HCT116 (cell line): ENCODE measurements at regions not wholly inside any gene's neighbourhood (a gene's known extent, or its start where the extent isn't known, plus 50 kb on each side); places are given as distances from the start of the nearest gene placed in this dataset.

Source experiments
- ATAC-seq: fragments of 200-7000 bp; cut with Tn5 transposase; 2 replicates; pipeline ENCODE4 v1.9.1; 2020; ENCODE audit warnings: mild to moderate bottlenecking, moderate library complexity
- BruUV-seq: library from RNA; stranded (reverse); fragments of 400-500 nt; replicated peaks from 2 replicates; lab custom pipeline; 2021; lab: Mats Ljungman, UMichigan
- CTCF ChIA-PET: fragments of 300-600 bp; sonication (Branson Sonifier 250); formaldehyde crosslinking; loops from one replicate; lab custom pipeline; 2021; ENCODE audit warnings: antibody characterized with exemption; lab: Charles Lee
- POLR2A ChIA-PET: fragments of 300-600, 350-600 bp; sonication (Branson Sonifier 250); formaldehyde crosslinking; loops from one replicate; lab custom pipeline; 2021; ENCODE audit warnings: antibody characterized with exemption; lab: Charles Lee
- RAD21 ChIA-PET, 2 experiments: fragments of 300-600 bp; sonication (Branson Sonifier 250); formaldehyde crosslinking; loops; one replicate each; lab custom pipeline; 2023; ENCODE audit warnings: low total read pairs in 2 of 2; ENCODE audit not compliant: uncharacterized antibody in 2 of 2, unreplicated experiment in 2 of 2, low non-redundant PET in 1 of 2; lab: Charles Lee
- DNase-seq: peaks from one replicate; pipeline ENCODE4 v3.0.0-alpha.2; 2010; ENCODE audit warnings: low read depth, low spot score
- H2AFZ ChIP-seq: fragments of 200-600 bp; shearing (Covaris generic), sonication (generic); 2 replicates; pipeline ENCODE4 v1.6.1; 2017; ENCODE audit warnings: low read depth, mixed run types, mixed read lengths, antibody characterized with exemption, low read length; ENCODE audit not compliant: poor library complexity, severe bottlenecking
- H3K27ac ChIP-seq: 2 replicates; pipeline ENCODE4 v1.5.1; 2012; ENCODE audit warnings: low read depth, low read length
- H3K27me3 ChIP-seq: fragments of 200-600 bp; sonication (generic); 2 replicates; pipeline ENCODE4 v1.6.1; 2016; ENCODE audit warnings: mixed run types, low read length, mixed read lengths; ENCODE audit not compliant: insufficient read depth
- H3K36me3 ChIP-seq, 2 experiments: fragments of 200-500 bp in 1 of 2; fragments of 200-600 bp in 1 of 2; sonication (Bioruptor generic) in 1 of 2; sonication (generic) in 1 of 2; 2 replicates each; pipeline versions ENCODE4 v1.5.1 to v1.6.1; 2014 to 2016; ENCODE audit warnings: low read length in 2 of 2, inconsistent platforms in 1 of 2, mixed read lengths in 1 of 2, mixed run types in 1 of 2; ENCODE audit not compliant: insufficient read depth in 2 of 2, control insufficient read depth in 1 of 2
- H3K4me1 ChIP-seq, 2 experiments: fragments of 200-600 bp in 1 of 2; sonication (generic) in 1 of 2; 2 replicates each; pipeline versions ENCODE4 v1.5.1 to v1.6.1; 2012 to 2017; ENCODE audit warnings: low read length in 2 of 2, inconsistent platforms in 1 of 2, mild to moderate bottlenecking in 1 of 2, mixed read lengths in 1 of 2, mixed run types in 1 of 2, moderate library complexity in 1 of 2; ENCODE audit not compliant: insufficient read depth in 2 of 2, control insufficient read depth in 1 of 2
- H3K4me2 ChIP-seq: fragments of 200-600 bp; sonication (generic); 2 replicates; pipeline ENCODE4 v1.6.1; 2017; ENCODE audit warnings: mixed run types, low read length, mixed read lengths
- H3K4me3 ChIP-seq, 2 experiments: fragments of 200-600 bp in 1 of 2; sonication (generic) in 1 of 2; replicated peaks in 1 of 2; 2 replicates each; pipeline ENCODE4 v1.5.1; 2011 to 2016; ENCODE audit warnings: low read length in 2 of 2, control low read depth in 1 of 2, low read depth in 1 of 2, mild to moderate bottlenecking in 1 of 2, mixed read lengths in 1 of 2, mixed run types in 1 of 2
- H3K79me2 ChIP-seq: fragments of 200-600 bp; sonication (generic); 2 replicates; pipeline ENCODE4 v1.6.1; 2017; ENCODE audit warnings: mild to moderate bottlenecking, mixed run types, low read length, moderate library complexity, mixed read lengths; ENCODE audit not compliant: insufficient read depth
- H3K9ac ChIP-seq: fragments of 200-600 bp; sonication (generic); 2 replicates; pipeline ENCODE4 v1.6.1; 2016; ENCODE audit warnings: low read length, mixed read lengths
- H3K9me2 ChIP-seq: fragments of 200-600 bp; sonication (generic), shearing (Covaris generic); 2 replicates; pipeline ENCODE4 v1.6.1; 2017; ENCODE audit warnings: mixed run types, mild to moderate bottlenecking, moderate library complexity; ENCODE audit not compliant: insufficient read depth
- H3K9me3 ChIP-seq, 2 experiments: fragments of 200-500 bp in 1 of 2; fragments of 200-600 bp in 1 of 2; sonication (Bioruptor generic) in 1 of 2; sonication (generic) in 1 of 2; 2 replicates each; pipeline ENCODE4 v1.6.1; 2014 to 2017; ENCODE audit warnings: low read length in 2 of 2, mixed read lengths in 2 of 2, inconsistent platforms in 1 of 2, low read depth in 1 of 2, mild to moderate bottlenecking in 1 of 2, mixed run types in 1 of 2, moderate library complexity in 1 of 2; ENCODE audit not compliant: control insufficient read depth in 1 of 2, insufficient read depth in 1 of 2
- H4K20me1 ChIP-seq: fragments of 200-600 bp; sonication (generic), shearing (Covaris generic); 2 replicates; pipeline ENCODE4 v1.6.1; 2017; ENCODE audit warnings: mixed run types, mild to moderate bottlenecking, moderate library complexity; ENCODE audit not compliant: insufficient read depth
- EGR1 ChIP-seq: IDR thresholded peaks from 2 replicates; pipeline ENCODE4 v1.6.1; 2012; ENCODE audit warnings: low read depth
- EZH2phosphoT487 ChIP-seq: fragments of 200-600 bp; IDR thresholded peaks from 2 replicates; pipeline ENCODE4 v1.6.1; 2018; ENCODE audit warnings: antibody characterized with exemption, borderline replicate concordance
- FOSL1 ChIP-seq: IDR thresholded peaks from 2 replicates; pipeline ENCODE4 v1.6.1; 2012; ENCODE audit warnings: low read depth
- JUND ChIP-seq: IDR thresholded peaks from 2 replicates; pipeline ENCODE4 v1.6.1; 2012
- MAX ChIP-seq: IDR thresholded peaks from 2 replicates; pipeline ENCODE4 v1.6.1; 2012
- POLR2AphosphoS5 ChIP-seq: IDR thresholded peaks from 2 replicates; pipeline ENCODE4 v1.6.1; 2011; ENCODE audit warnings: mild to moderate bottlenecking, low read depth, low read length, moderate library complexity
- SRF ChIP-seq: IDR thresholded peaks from 2 replicates; pipeline ENCODE4 v1.6.1; 2012; ENCODE audit warnings: low read depth
- YY1 ChIP-seq: IDR thresholded peaks from 2 replicates; pipeline ENCODE4 v1.6.1; 2011; ENCODE audit warnings: low read length, low read depth, moderate library complexity, mild to moderate bottlenecking; ENCODE audit not compliant: insufficient replicate concordance; ENCODE audit errors: extremely low read depth
- ZFX ChIP-seq: fragments of 450-650 bp; IDR thresholded peaks from 2 replicates; pipeline ENCODE4 v1.6.1; 2017
- ZNF274 ChIP-seq: fragments of 200-500 bp; sonication (Bioruptor generic); IDR thresholded peaks from 2 replicates; pipeline ENCODE4 v1.6.1; 2014; ENCODE audit warnings: mild to moderate bottlenecking, low read depth, low read length, inconsistent platforms
- intact Hi-C: fragments of 100-400 bp; cut with micrococcal nuclease; formaldehyde crosslinking; loops from 2 replicates; pipeline ENCODE4 v1.10.0; 2022
- TF ChIP-seq, protein P1 (sequence below): IDR thresholded peaks from 2 replicates; pipeline ENCODE4 v1.6.1; 2012; ENCODE audit warnings: low read depth
- TF ChIP-seq, protein P2 (sequence below): IDR thresholded peaks from 2 replicates; pipeline ENCODE4 v1.6.1; 2012

GRCh38 chr10:130935897-130936550, 375.5 kb downstream of the TCERG1L start:
- no peak overlapping the region for H3K4me3 ChIP-seq
- intact Hi-C loops = no loop called here
- H3K4me2 ChIP-seq = no peak overlapping the region
- no peaks in the 10 kb centered on the region for H3K79me2 ChIP-seq
- no peaks in the 10 kb centered on the region for H3K9me3 ChIP-seq
- no peaks in the 10 kb centered on the region for H3K27me3 ChIP-seq
- TF ChIP-seq JUND = no peak
- TF ChIP-seq SRF = no peak
- no peak for TF ChIP-seq EGR1
- TF ChIP-seq MAX = no peak
- no peak for TF ChIP-seq ZFX
- TF ChIP-seq, protein P1, sequence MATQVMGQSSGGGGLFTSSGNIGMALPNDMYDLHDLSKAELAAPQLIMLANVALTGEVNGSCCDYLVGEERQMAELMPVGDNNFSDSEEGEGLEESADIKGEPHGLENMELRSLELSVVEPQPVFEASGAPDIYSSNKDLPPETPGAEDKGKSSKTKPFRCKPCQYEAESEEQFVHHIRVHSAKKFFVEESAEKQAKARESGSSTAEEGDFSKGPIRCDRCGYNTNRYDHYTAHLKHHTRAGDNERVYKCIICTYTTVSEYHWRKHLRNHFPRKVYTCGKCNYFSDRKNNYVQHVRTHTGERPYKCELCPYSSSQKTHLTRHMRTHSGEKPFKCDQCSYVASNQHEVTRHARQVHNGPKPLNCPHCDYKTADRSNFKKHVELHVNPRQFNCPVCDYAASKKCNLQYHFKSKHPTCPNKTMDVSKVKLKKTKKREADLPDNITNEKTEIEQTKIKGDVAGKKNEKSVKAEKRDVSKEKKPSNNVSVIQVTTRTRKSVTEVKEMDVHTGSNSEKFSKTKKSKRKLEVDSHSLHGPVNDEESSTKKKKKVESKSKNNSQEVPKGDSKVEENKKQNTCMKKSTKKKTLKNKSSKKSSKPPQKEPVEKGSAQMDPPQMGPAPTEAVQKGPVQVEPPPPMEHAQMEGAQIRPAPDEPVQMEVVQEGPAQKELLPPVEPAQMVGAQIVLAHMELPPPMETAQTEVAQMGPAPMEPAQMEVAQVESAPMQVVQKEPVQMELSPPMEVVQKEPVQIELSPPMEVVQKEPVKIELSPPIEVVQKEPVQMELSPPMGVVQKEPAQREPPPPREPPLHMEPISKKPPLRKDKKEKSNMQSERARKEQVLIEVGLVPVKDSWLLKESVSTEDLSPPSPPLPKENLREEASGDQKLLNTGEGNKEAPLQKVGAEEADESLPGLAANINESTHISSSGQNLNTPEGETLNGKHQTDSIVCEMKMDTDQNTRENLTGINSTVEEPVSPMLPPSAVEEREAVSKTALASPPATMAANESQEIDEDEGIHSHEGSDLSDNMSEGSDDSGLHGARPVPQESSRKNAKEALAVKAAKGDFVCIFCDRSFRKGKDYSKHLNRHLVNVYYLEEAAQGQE = no peak
- no peak for TF ChIP-seq ZNF274
- TF ChIP-seq EZH2phosphoT487 = no peak
- no peak for TF ChIP-seq FOSL1
- TF ChIP-seq YY1 = no peak
- TF ChIP-seq, protein P2, sequence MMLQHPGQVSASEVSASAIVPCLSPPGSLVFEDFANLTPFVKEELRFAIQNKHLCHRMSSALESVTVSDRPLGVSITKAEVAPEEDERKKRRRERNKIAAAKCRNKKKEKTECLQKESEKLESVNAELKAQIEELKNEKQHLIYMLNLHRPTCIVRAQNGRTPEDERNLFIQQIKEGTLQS = no peak
- no peak for TF ChIP-seq POLR2AphosphoS5
- H3K4me1 ChIP-seq = no peaks in the 10 kb centered on the region
- H3K27ac ChIP-seq = no peak overlapping the region
- ChIA-PET CTCF (no interaction called here), POLR2A (no interaction called here), RAD21 (no interaction called here)
- BruUV-seq = no TSS peak
- H3K36me3 ChIP-seq = no peaks in the 10 kb centered on the region
- H2AFZ ChIP-seq = no peak overlapping the region
- H3K9ac ChIP-seq = no peak overlapping the region
- DNase-seq = no peak
- no peaks in the 10 kb centered on the region for H4K20me1 ChIP-seq
- ATAC-seq = no peak
- H3K9me2 ChIP-seq = no peaks in the 10 kb centered on the region
